K562 (cell line): ENCODE measurements at regions not wholly inside any gene's neighbourhood (a gene's known extent, or its start where the extent isn't known, plus 50 kb on each side); places are given as distances from the start of the nearest gene placed in this dataset.

Experiments
- ATAC-seq: fragments of 200-7000 bp; cut with Tn5 transposase; 3 replicates; pipeline ENCODE4 v1.9.1; 2020; ENCODE audit warnings: moderate library complexity
- BruUV-seq: library from RNA; stranded (reverse); fragments of 400-500 nt; replicated peaks from 2 replicates; lab custom pipeline; 2021; lab: Mats Ljungman, UMichigan
- CTCF ChIA-PET: fragments of 300-600 bp; formaldehyde crosslinking; extraction: SDS; loops from one replicate; lab custom pipeline; 2021; ENCODE audit warnings: low intra/inter-chr PET ratio; lab: Yijun Ruan, JAX
- POLR2A ChIA-PET: fragments of 300-600, 350-650 bp; sonication (Branson Sonifier 250); formaldehyde crosslinking; extraction: SDS; loops from one replicate; lab custom pipeline; 2021; ENCODE audit warnings: antibody characterized with exemption, inconsistent platforms; lab: Yijun Ruan, JAX
- DNase-seq, 4 experiments: peaks; one replicate each; pipeline versions ENCODE4 v3.0.0 to v3.0.0-alpha.2; 2011 to 2018; ENCODE audit warnings: low spot score in 3 of 4, mixed read lengths in 3 of 4; ENCODE audit errors: extremely low read depth in 1 of 4
- FAIRE-seq: peaks from 2 replicates; lab custom pipeline; 2011; peaks lifted over from hg19 to GRCh38; lab: Jason Lieb, UNC
- H2AFZ ChIP-seq: 2 replicates; pipeline ENCODE4 v1.6.0; 2011; ENCODE audit warnings: low read depth, low read length, control low read depth, inconsistent platforms
- H3K27ac ChIP-seq: fragments of 200-600 bp; 3 replicates; pipeline ENCODE4 v1.8.0; 2011; ENCODE audit warnings: low read depth, mild to moderate bottlenecking, control low read depth, inconsistent platforms, low read length, moderate library complexity, mixed read lengths; ENCODE audit errors: extremely low read depth
- H3K27me3 ChIP-seq, 2 experiments: fragments of 300-600 bp in 1 of 2; 2 replicates in 1 of 2; 3 replicates in 1 of 2; pipeline versions ENCODE4 v1.6.0 to v1.8.0; 2011; ENCODE audit warnings: inconsistent platforms in 2 of 2, low read length in 2 of 2, mild to moderate bottlenecking in 1 of 2, mixed read lengths in 1 of 2, moderate library complexity in 1 of 2; ENCODE audit not compliant: control insufficient read depth in 2 of 2, insufficient read depth in 2 of 2
- H3K36me3 ChIP-seq: fragments of 300-600 bp; 3 replicates; pipeline ENCODE4 v1.8.0; 2011; ENCODE audit warnings: mild to moderate bottlenecking, low read length, inconsistent platforms; ENCODE audit not compliant: control insufficient read depth, insufficient read depth
- H3K4me1 ChIP-seq, 2 experiments: fragments of 200-600 bp in 1 of 2; replicated peaks in 1 of 2; 2 replicates in 1 of 2; 3 replicates in 1 of 2; pipeline versions ENCODE4 v1.5.1 to v1.8.0; 2011; ENCODE audit warnings: inconsistent platforms in 2 of 2, low read length in 2 of 2, mild to moderate bottlenecking in 1 of 2, mixed read lengths in 1 of 2, moderate library complexity in 1 of 2; ENCODE audit not compliant: control insufficient read depth in 2 of 2, insufficient read depth in 2 of 2
- H3K4me2 ChIP-seq: 2 replicates; pipeline ENCODE4 v1.6.1; 2011; ENCODE audit warnings: low read length, control low read depth, inconsistent platforms, mixed read lengths; ENCODE audit not compliant: insufficient read depth
- H3K4me3 ChIP-seq: fragments of 200-600 bp; sonication (generic), shearing (Covaris generic); 2 replicates; pipeline ENCODE4 v1.5.1; 2016; ENCODE audit warnings: control low read depth, inconsistent platforms
- H3K79me2 ChIP-seq: fragments of 200-600 bp; 3 replicates; pipeline ENCODE4 v1.8.0; 2011; ENCODE audit warnings: low read length, inconsistent platforms; ENCODE audit not compliant: control insufficient read depth, insufficient read depth
- H3K9ac ChIP-seq, 2 experiments: 2 replicates each; pipeline versions ENCODE4 v1.6.0 to v1.6.1; 2011; ENCODE audit warnings: low read depth in 2 of 2, low read length in 2 of 2, control low read depth in 1 of 2, inconsistent platforms in 1 of 2, mild to moderate bottlenecking in 1 of 2, mixed read lengths in 1 of 2; ENCODE audit not compliant: insufficient read depth in 1 of 2
- H3K9me1 ChIP-seq: one replicate; pipeline ENCODE4 v1.6.0; 2011; ENCODE audit warnings: inconsistent platforms, mild to moderate bottlenecking, low read length, moderate library complexity; ENCODE audit not compliant: control insufficient read depth, insufficient read depth
- H3K9me3 ChIP-seq: replicated peaks from 2 replicates; pipeline ENCODE4 v1.5.1; 2011; ENCODE audit warnings: low read depth, low read length, inconsistent platforms; ENCODE audit not compliant: control insufficient read depth, insufficient read depth
- H4K20me1 ChIP-seq: replicated peaks from 2 replicates; pipeline ENCODE4 v1.6.1; 2011; ENCODE audit warnings: low read length, inconsistent platforms, mixed read lengths; ENCODE audit not compliant: control insufficient read depth, insufficient read depth
- BRF2 ChIP-seq: IDR thresholded peaks from 3 replicates; pipeline ENCODE4 v1.6.1; 2011; ENCODE audit warnings: borderline replicate concordance, mild to moderate bottlenecking; ENCODE audit not compliant: insufficient read length, insufficient read depth
- CBX1 ChIP-seq: sonication (generic); IDR thresholded peaks from 2 replicates; pipeline ENCODE4 v1.6.1; 2016; ENCODE audit warnings: antibody characterized with exemption, low read depth, mild to moderate bottlenecking
- JUND ChIP-seq, 2 experiments: IDR thresholded peaks; 2 replicates in 1 of 2; 3 replicates in 1 of 2; pipeline ENCODE4 v1.6.1; 2011; ENCODE audit warnings: borderline replicate concordance in 2 of 2, low read depth in 2 of 2, low read length in 2 of 2, improper control_type of control experiment in 1 of 2, missing biosample characterization in 1 of 2, missing genetic modification characterization in 1 of 2, missing genetic modification reagents in 1 of 2
- RCOR1 ChIP-seq, 2 experiments: IDR thresholded peaks; 2 replicates each; pipeline ENCODE4 v1.6.1; 2012; ENCODE audit warnings: low read depth in 2 of 2, low read length in 2 of 2, borderline replicate concordance in 1 of 2, improper control_type of control experiment in 1 of 2
- SAFB ChIP-seq: fragments of 200-400 bp; formaldehyde crosslinking; IDR thresholded peaks from 2 replicates; pipeline ENCODE4 v1.6.1; 2017; ENCODE audit warnings: low read depth, low read length, borderline replicate concordance
- SRSF1 ChIP-seq: fragments of 200-400 bp; formaldehyde crosslinking; IDR thresholded peaks from 2 replicates; pipeline ENCODE4 v1.6.1; 2017; ENCODE audit warnings: mild to moderate bottlenecking, low read depth, low read length, moderate library complexity
- XRCC4 ChIP-seq: IDR thresholded peaks from one replicate; pipeline ENCODE4 v1.6.1; 2011; ENCODE audit not compliant: insufficient read depth, insufficient read length; ENCODE audit errors: extremely low read depth
- WGBS: fragments of 100-300 bp; shearing (Covaris generic); methylation state at CpG from one replicate; pipeline ENCODE4 v1.1.6; 2016; ENCODE audit warnings: low coverage, mixed read lengths; ENCODE audit not compliant: insufficient coverage; ENCODE audit errors: missing lambda C conversion rate; 5-methylcytosine and 5-hydroxymethylcytosine counted together
- in situ Hi-C: fragments of 300-500 bp; cut with MboI; formaldehyde crosslinking; loops from 4 replicates; pipeline ENCODE4 v1.15.0; 2018; ENCODE audit warnings: inconsistent platforms, mixed read lengths
- intact Hi-C: fragments of 100-400 bp; cut with micrococcal nuclease; formaldehyde crosslinking; loops from 2 replicates; pipeline ENCODE4 v1.14.2; 2022

- TF ChIP-seq JUND (IDR thresholded peaks at IDR 0.05; ENCODE audit: borderline replicate concordance, low read depth, low read length) (no peak), JUND (tag; IDR thresholded peaks at IDR 0.05; ENCODE audit: borderline replicate concordance, low read depth, low read length) (no peak)
Measured at GRCh38 chr4:123807187-123807586, 410.6 kb downstream of the SPRY1 start (continued).

GRCh38 chr4:123807866-123808265 is 411.3 kb downstream of the SPRY1 start:
- FAIRE-seq (no peak), DNase-seq (no peak), ATAC-seq (no peak)
- H3K9me1 ChIP-seq = no peaks in the 10 kb centered on the region
- no peaks in the 10 kb centered on the region for H3K4me1 ChIP-seq
- H2AFZ ChIP-seq = no peak overlapping the region
- no peaks in the 10 kb centered on the region for H3K27me3 ChIP-seq
- no peaks in the 10 kb centered on the region for H3K36me3 ChIP-seq
- TF ChIP-seq SRSF1 (no peak), BRF2 (no peak), XRCC4 (no peak), SAFB (no peak), RCOR1 (IDR thresholded peaks at IDR 0.05; ENCODE audit: borderline replicate concordance in 1 of 2, low read depth in 2 of 2, low read length in 2 of 2) (no peak), CBX1 (no peak)
- TF ChIP-seq, all 486 proteins: peak for 0
- Histone ChIP-seq H3K27ac (no peak overlapping the region), H3K4me2 (no peak overlapping the region), H3K9me3 (no peaks in the 10 kb centered on the region), H3K4me3 (no peak overlapping the region), H3K9ac (no peak overlapping the region), H3K79me2 (no peaks in the 10 kb centered on the region), H4K20me1 (no peaks in the 10 kb centered on the region)
- intact Hi-C loops = no loop called here
- 9% methylated on average over 1 of the region's 1 CpG for WGBS
- ChIA-PET CTCF (no interaction called here), POLR2A (no interaction called here)
- BruUV-seq = no TSS peak
- in situ Hi-C loops = no loop called here
